ENCODE measurements at regions not wholly inside any gene's neighbourhood (a gene's known extent, or its start where the extent isn't known, plus 50 kb on each side); places are given as distances from the start of the nearest gene placed in this dataset.

GRCh38 chr21:34205811-34206571 is 132.6 kb downstream of the MRPS6 start:
- H3K9me3 ChIP-seq (ENCODE audit: insufficient read depth in 2 of 2, low read depth in 1 of 2, low read length in 1 of 2) = no peaks in the 10 kb centered on the region
- no peak for FAIRE-seq
- ChIA-PET POLR2A (ENCODE audit: partially characterized antibody) (no interaction called here), CTCF (ENCODE audit: partially characterized antibody) (interaction anchor here (0.7 to 1.9 kb wide), 3 partner anchors 14 to 282 kb away, joined by 3 to 5 read pairs (median 3); no protein-coding TSS in a partner anchor)
- H2BK20ac ChIP-seq (ENCODE audit: low read length) = no peak overlapping the region
- no peak overlapping the region for H3K27ac ChIP-seq (ENCODE audit: low read depth, low read length)
- no peaks in the 10 kb centered on the region for H3K79me1 ChIP-seq (ENCODE audit: low read depth, low read length)
- H4K91ac ChIP-seq (replicated peaks; ENCODE audit: insufficient read length, low read length) = no peak overlapping the region
- H2AK5ac ChIP-seq (ENCODE audit: low read depth, low read length) = no peak overlapping the region
- no peaks in the 10 kb centered on the region for H4K20me1 ChIP-seq (replicated peaks in 1 of 2; ENCODE audit: control insufficient read depth in 1 of 2, insufficient read depth in 2 of 2, low read length in 2 of 2)
- no peaks in the 10 kb centered on the region for H3K27me3 ChIP-seq (replicated peaks in 1 of 4; ENCODE audit: control insufficient read depth in 3 of 4, extremely low read depth in 1 of 4, insufficient read depth in 3 of 4, low read length in 3 of 4)
- no peak for DNase-seq (ENCODE audit: low read depth in 1 of 2, low spot score in 2 of 2)
- H4K5ac ChIP-seq (ENCODE audit: insufficient read length, low read depth, low read length) = no peak overlapping the region
- no peak overlapping the region for H3K23ac ChIP-seq (ENCODE audit: insufficient read length)
- H3K18ac ChIP-seq (ENCODE audit: extremely low read depth, low read length) = no peak overlapping the region
- no peak overlapping the region for H3K4me3 ChIP-seq (ENCODE audit: extremely low read depth in 1 of 4, insufficient read depth in 2 of 4, low read depth in 3 of 4, low read length in 4 of 4)
- no peaks in the 10 kb centered on the region for H3K79me2 ChIP-seq (ENCODE audit: control insufficient read depth in 1 of 2, insufficient read depth in 2 of 2, low read length in 2 of 2)
- no peak overlapping the region for H2BK120ac ChIP-seq (replicated peaks; ENCODE audit: low read depth, low read length)
- TF ChIP-seq RFX5 (IDR thresholded peaks at IDR 0.05; ENCODE audit: borderline replicate concordance, low read depth, low read length) (no peak), YY1 (IDR thresholded peaks at IDR 0.05; ENCODE audit: low read depth, low read length) (no peak), RXRA (IDR thresholded peaks at IDR 0.05; ENCODE audit: insufficient read depth, low read depth, low read length) (no peak), TCF12 (IDR thresholded peaks at IDR 0.05; ENCODE audit: low read depth, low read length) (no peak), CTCF (IDR thresholded peaks at IDR 0.05; ENCODE audit: control extremely low read depth in 1 of 3, insufficient read depth in 1 of 3, low read depth in 1 of 3, low read length in 3 of 3) (no peak), KDM1A (IDR thresholded peaks at IDR 0.05; ENCODE audit: borderline replicate concordance, low read length) (no peak), GABPA (IDR thresholded peaks at IDR 0.05; ENCODE audit: borderline replicate concordance, insufficient read depth, low read length) (no peak), JUN (IDR thresholded peaks at IDR 0.05; ENCODE audit: low read depth, low read length) (no peak)
- H4K8ac ChIP-seq (ENCODE audit: extremely low read depth, insufficient read depth, low read length) = no peak overlapping the region
- no peak overlapping the region for H3K4ac ChIP-seq (replicated peaks; ENCODE audit: insufficient read length, low read depth, low read length)
- H3K9ac ChIP-seq (replicated peaks in 1 of 4; ENCODE audit: extremely low read depth in 1 of 4, low read depth in 3 of 4, low read length in 3 of 4) = no peak overlapping the region
- peaks cover 7 to 19% (median 9%) of the 10 kb centered on the region in 4 experiments for H3K4me1 ChIP-seq (replicated peaks in 1 of 4; ENCODE audit: control insufficient read depth in 3 of 4, insufficient read depth in 4 of 4, low read length in 3 of 4)
- no peaks in the 10 kb centered on the region for H3K36me3 ChIP-seq (ENCODE audit: control insufficient read depth in 2 of 4, insufficient read depth in 4 of 4, low read length in 3 of 4)
- H3K23me2 ChIP-seq (ENCODE audit: low read depth, low read length) = peaks cover 4% of the 10 kb centered on the region
- H2AFZ ChIP-seq (ENCODE audit: low read length) = no peak overlapping the region
- 93% methylated on average over 2 of the region's 2 CpGs; no CpG with 5 or more reads in 1 of the 2 experiments for WGBS, 2 experiments (ENCODE audit: extremely low coverage in 1 of 2, insufficient coverage in 1 of 2, insufficient read length in 1 of 2, insufficient replicate concordance in 2 of 2, low coverage in 1 of 2, low lambda C conversion rate in 2 of 2, missing lambda C conversion rate in 1 of 2)
- no peak overlapping the region for H2BK12ac ChIP-seq (ENCODE audit: low read depth, low read length)
- no peak overlapping the region for H3K56ac ChIP-seq (replicated peaks; ENCODE audit: insufficient read length, low read depth, low read length)
- H3K4me2 ChIP-seq (ENCODE audit: insufficient read depth in 1 of 2, low read depth in 2 of 2, low read length in 2 of 2) = no peak overlapping the region
- H2BK15ac ChIP-seq (ENCODE audit: low read length) = no peak overlapping the region
- no peak overlapping the region for H2BK5ac ChIP-seq (ENCODE audit: low read depth, low read length)
- H3K14ac ChIP-seq (ENCODE audit: insufficient read length) = no peak overlapping the region

All from H1 (cell line).